H1 (cell line): ENCODE measurements at regions not wholly inside any gene's neighbourhood (a gene's known extent, or its start where the extent isn't known, plus 50 kb on each side); places are given as distances from the start of the nearest gene placed in this dataset.

Experiments used
- CBX5 ChIP-seq: fragments of 300-800, 300-1000 bp; sonication (generic); IDR thresholded peaks from 2 replicates; pipeline ENCODE4 v1.7.1; 2016; ENCODE audit warnings: antibody characterized with exemption, low read length, low read depth
- CHD2 ChIP-seq: IDR thresholded peaks from 2 replicates; pipeline ENCODE4 v1.6.1; 2012; ENCODE audit warnings: low read length, improper control_type of control experiment
- CHD7 ChIP-seq: fragments of 300-600 bp; sonication (generic); IDR thresholded peaks from 2 replicates; pipeline ENCODE4 v1.7.1; 2012; ENCODE audit warnings: low read length, moderate library complexity, mild to moderate bottlenecking, inconsistent platforms; ENCODE audit not compliant: insufficient replicate concordance
- NANOG ChIP-seq: IDR thresholded peaks from 2 replicates; pipeline ENCODE4 v1.6.1; 2011; ENCODE audit warnings: low read length, low read depth, mild to moderate bottlenecking, inconsistent platforms; ENCODE audit not compliant: insufficient read depth, poor library complexity, severe bottlenecking
- SRF ChIP-seq: IDR thresholded peaks from 2 replicates; pipeline ENCODE4 v1.6.1; 2011; ENCODE audit warnings: mild to moderate bottlenecking, low read depth, low read length, moderate library complexity

DNA sequence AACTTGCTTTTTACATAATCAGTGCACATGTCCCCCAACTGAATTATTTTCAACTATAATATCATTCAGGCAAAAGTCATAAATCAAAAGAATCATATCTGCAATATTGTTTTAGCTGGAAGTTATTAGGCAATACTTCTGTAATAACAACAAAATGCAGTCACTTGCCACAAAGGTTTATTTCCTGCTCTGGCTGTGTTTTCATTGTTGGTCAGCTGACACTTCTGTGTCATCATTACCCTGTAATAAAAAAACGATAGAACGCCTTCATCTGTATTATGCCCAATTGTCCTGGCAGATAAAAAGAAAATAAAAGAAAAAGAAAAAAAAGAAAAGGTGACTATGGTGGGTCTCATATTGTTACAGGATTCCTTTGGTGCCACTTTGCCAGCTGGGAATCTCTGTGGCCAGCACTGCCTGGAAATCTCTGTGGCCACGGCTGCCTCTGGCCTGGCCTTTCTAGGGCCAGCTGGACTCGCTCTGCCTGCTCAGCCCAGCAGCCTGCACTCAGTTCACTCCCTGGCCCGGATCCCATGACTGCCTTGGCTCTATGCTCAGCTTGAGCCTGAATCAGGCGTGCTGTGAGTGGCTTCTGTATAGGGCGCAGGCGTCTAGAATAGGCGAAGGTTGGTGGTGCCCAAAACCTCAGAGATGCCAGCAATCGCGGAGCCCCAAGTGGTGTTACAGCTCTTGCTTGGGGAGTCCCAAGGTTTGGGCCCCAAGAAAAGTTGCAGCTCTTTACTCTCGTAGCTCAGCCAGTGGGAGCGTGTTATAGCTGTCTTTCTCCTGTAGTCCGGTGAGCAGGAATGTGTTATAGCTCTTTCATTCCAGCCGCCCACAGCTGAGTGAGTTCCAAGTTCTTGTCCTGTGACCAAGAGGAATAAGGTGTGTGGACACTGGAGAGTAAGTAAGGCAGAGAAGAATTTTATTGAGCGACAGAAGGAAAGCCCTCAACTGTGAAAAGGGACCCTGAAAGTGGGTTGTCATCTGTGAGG, 1227.1 kb downstream of the SLITRK1 start (continued):
- TF ChIP-seq NANOG: no peak
- no peak for TF ChIP-seq CBX5
- TF ChIP-seq SRF: no peak
- no peak for TF ChIP-seq CHD2
- TF ChIP-seq CHD7: no peak
